Stimulated activated CD8-positive, alpha-beta memory T cell treated with anti-CD3 and anti-CD28 coated beads, Interleukin-7, amount 100 ng/mL, for 1 hour (primary cell): ENCODE measurements at regions not wholly inside any gene's neighbourhood (a gene's known extent, or its start where the extent isn't known, plus 50 kb on each side); places are given as distances from the start of the nearest gene placed in this dataset.

Source experiments
- DNase-seq, 2 donors: peaks; one replicate each; pipeline ENCODE4 v3.0.0-alpha.2; 2020; ENCODE audit warnings: low read depth in 2 of 2

- no peak for DNase-seq
Measured at GRCh38 chr5:89471541-89471940, 588.6 kb upstream of the MEF2C start.

- DNase-seq: no peak
Measured at GRCh38 chr5:89471115-89471514, 588.1 kb upstream of the MEF2C start.

DNA sequence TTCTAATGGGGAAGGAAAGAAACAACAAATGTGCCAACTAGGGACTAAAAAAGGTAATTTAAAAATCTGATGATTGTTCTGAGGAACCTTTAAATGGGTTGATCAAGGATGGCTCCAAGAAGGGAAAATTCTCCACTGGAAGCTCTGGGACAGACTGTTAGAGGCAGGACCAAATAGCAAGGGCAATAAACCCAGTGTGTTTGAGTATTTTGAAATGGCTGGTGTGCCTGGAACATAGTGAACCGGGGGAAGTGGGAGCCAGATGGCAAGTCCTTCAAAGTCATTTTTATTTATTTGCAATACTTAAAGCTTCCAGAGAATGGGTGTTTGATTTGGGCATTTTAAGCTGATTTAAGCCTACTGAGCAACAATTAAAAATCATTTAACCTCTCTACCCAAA lies 587.7 kb upstream of the MEF2C start:
- no peak for DNase-seq

- DNase-seq: no peak
Measured at GRCh38 chr5:89458332-89458656, 575.3 kb upstream of the MEF2C start.

GRCh38 chr5:89457411-89458331 lies 574.7 kb upstream of the MEF2C start:
- no peak for DNase-seq

DNA sequence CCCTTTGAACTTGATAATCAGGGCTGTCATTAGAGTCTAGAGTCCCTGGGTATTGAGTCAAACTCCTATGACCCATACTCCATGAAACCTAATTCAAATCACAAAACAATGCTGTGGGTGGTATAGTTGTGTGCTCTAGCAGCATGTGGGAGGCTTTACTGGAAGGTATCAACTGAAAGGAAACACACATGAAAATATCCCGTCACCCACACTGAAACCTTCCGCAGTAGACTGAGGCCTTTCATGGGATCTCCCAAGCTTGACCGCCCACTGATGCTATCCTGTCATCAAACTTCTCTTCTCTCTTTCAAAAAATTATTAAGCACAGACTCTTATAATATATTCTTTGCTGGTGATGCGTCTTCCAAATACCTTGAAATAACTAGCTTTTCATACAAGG lies 569.1 kb upstream of the MEF2C start:
- DNase-seq: no peak

DNA sequence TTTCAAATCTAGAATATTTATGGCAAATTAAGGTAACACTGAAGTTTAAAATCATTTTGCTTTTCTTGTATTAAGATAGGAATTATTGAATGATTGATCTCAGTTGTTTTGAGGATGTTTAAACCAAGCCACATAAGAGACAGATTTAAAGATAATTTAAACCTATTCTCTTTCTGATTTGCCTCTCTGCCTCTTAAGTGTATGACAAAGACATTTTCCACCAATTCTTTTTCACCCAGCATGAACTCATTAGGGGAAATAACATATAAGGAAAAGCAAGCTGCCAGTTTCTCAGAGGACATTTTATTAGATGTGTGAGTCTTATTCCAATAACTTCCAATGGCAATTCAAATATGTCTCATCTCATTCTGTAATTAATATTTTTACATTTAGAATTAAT lies 568.3 kb upstream of the MEF2C start:
- DNase-seq: no peak

GRCh38 chr5:89450149-89450538 lies 567.2 kb upstream of the MEF2C start:
- DNase-seq: no peak

- DNase-seq: no peak
Measured at GRCh38 chr5:89449392-89450148, 566.6 kb upstream of the MEF2C start.

DNA sequence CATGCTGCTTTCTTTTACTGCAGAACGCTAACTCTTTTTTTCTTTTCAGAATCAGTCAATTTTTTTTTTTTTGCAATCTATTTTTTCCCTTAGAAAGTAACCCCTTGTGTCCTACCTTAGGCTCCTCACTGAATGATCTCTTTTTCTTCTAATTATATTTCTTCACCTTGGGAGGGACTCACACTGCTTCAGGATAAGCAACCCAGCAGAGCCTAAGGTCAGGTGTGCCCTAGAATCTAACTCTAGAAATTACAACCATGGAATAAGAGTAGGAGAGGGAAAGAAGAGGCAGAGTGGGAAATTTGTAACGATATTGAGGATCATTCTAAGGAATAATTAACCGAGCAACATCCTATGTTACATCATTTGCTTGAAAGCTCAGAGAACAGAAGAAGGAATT lies 564.0 kb upstream of the MEF2C start:
- DNase-seq: no peak

DNA sequence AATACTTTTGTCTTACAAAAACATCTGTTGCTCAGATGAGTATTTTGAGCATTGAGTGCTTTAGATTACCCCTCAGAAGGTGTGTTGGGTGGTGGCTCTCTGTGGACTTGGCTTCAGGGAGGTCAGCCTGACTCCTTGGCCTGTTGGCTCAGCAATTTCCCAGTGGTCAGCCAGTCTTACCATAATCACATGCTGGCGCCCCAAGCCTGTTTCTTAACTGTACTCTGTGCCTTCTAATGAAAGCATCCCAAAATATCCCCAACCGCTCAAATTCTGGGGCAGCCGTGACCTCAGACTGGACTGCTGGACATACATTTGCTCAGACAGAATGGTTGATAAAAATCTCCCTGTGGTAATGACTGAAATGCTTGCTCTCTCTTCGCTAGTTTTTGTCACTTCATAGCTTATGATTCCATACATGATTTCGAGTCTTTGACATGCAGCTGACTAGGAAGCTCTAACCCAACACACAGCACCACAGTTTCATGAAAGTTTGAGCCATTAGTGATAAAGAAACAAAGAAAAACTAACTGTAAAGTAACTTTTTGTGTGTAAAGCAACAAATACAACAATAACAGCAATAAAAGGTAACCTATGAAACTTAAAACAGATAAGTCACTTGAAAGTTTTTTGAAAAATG lies 562.2 kb upstream of the MEF2C start:
- DNase-seq: no peak

- DNase-seq: no peak
Measured at GRCh38 chr5:89444088-89444487, 561.1 kb upstream of the MEF2C start.

- no peak for DNase-seq
Measured at GRCh38 chr5:89443508-89443907, 560.5 kb upstream of the MEF2C start.

GRCh38 chr5:89441965-89442364 lies 559.0 kb upstream of the MEF2C start:
- DNase-seq: no peak

DNA sequence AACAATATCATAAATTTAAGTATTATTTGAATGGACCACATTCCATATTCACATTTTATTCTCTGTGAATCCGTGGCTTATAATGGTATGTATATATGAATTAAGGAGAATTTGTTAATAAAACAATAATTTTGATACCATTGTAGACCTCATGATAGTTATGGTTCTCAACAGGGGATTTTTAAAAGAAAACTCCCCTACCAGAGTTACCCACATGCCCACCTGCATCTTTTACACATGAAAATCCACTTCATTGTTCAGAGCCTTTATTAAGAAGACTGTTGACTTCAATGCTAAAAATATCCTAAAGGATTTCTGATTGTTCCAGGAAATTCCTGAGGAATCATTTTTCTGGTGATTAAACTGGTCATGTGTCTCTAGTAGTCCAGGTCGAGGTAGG lies 557.7 kb upstream of the MEF2C start:
- no peak for DNase-seq

GRCh38 chr5:89437450-89438435 lies 554.8 kb upstream of the MEF2C start:
- no peak for DNase-seq

DNA sequence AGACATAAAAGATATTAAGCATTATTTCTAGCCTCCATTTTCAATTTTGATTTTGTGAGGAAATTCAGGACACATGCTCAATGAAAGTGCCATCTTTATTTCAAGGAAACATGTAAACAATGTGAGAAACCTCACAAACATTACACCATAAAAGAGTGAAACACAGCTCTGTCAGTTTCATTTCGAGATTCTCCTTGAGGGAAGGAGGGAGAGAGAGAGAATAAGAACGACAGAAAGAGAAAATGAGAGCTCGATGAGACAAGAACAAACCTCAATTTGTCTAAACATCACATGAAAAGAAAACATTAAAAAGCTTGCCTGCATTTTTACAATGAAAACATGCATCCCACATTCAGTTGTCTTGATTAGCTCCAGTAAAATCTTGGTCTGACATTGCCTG lies 553.5 kb upstream of the MEF2C start:
- no peak for DNase-seq

DNA sequence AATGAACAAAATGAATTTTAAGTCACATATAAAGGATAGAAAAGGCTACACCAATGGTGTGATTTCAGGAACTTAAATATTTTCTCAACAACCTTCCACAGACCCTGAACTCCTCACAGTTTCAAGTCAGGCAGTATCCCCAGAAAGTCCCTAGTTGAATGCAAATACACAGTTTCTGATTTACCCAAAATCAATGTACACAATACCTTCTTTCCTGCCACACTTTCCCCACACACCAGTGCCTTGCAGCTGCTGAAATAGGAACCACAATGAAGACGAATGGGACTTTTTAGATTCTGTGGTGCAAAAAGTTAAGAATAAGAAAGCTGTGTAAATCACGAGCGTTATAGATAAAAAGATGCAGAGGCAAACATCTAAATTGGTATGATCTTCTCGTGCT lies 552.4 kb upstream of the MEF2C start:
- DNase-seq: no peak

- no peak for DNase-seq
Measured at GRCh38 chr5:89428624-89429023, 545.6 kb upstream of the MEF2C start.

DNA sequence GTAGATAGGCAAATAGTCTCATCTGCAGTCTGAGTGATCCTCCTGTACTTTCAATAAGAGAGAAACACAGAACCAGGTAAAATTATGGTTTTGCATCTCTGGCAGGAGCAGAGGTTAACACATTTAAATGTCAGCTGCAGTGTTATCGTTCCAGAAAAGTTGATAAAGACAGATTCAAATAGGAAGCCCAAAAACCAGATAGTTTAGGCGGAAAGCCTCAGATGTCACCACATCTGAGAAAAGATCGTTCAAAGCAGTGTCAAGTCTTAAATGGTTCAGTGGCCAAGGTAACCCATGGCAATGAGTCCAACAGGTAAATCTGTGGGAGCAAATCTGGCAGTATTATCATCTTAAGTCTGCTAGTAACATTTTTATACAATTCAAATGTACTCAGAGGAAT lies 542.1 kb upstream of the MEF2C start:
- no peak for DNase-seq

DNA sequence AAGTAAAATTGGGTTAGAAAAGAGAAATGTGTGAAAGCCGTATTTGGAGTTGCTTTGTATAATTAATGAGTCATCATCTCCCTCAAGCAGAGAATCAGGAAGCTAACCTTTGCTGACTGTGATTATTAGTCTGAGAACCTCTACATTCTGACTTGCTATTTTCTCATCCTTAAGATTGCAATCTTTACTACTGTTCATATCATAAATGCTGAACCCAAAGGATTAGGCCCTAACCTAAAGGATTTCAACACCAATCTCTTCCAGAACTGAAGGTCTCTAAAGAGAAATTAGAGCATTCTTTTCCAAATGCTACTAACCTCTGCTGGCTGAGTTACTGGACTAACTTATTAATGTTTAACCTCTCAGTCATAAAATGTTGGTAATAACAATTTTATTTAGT lies 538.1 kb upstream of the MEF2C start:
- no peak for DNase-seq
